ENCODE measurements at regions not wholly inside any gene's neighbourhood (a gene's known extent, or its start where the extent isn't known, plus 50 kb on each side); places are given as distances from the start of the nearest gene placed in this dataset.

DNA sequence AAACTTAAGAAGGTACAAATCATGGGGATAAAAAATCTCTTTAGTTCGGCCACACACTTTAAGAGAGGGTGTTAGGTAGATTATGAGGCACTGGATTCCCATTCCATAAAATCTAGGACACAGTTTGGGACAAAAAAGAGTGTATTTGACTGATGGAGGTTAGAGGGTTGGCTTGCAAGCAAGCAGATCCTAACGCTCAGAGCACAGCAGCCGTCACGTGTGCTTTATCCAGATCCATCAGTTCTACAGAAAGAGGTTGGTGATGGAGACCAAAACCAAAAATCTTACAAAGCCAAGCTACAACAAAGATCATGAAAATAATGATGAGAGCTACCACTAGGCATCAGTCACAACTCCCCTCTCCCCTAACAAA, 549.4 kb downstream of the TNS3 start:
- Mint-ChIP-seq H3K4me3 (no peak overlapping the region), H3K4me1 (ENCODE audit: low read depth) (peaks cover 10% of the 10 kb centered on the region), H3K27ac (no peak overlapping the region), H3K27me3 (ENCODE audit: insufficient read depth) (peaks cover 14% of the 10 kb centered on the region), H3K36me3 (ENCODE audit: low read depth) (no peaks in the 10 kb centered on the region), H3K9me3 (no peaks in the 10 kb centered on the region)
- DNase-seq = no peak
- TF ChIP-seq CTCF (IDR thresholded peaks at IDR 0.05) = no peak

- Mint-ChIP-seq H3K27ac (no peak overlapping the region), H3K27me3 (ENCODE audit: insufficient read depth) (peaks cover 12% of the 10 kb centered on the region), H3K36me3 (ENCODE audit: low read depth) (no peaks in the 10 kb centered on the region), H3K9me3 (no peaks in the 10 kb centered on the region), H3K4me1 (ENCODE audit: low read depth) (peaks cover 10% of the 10 kb centered on the region), H3K4me3 (no peak overlapping the region)
- no peak for DNase-seq
- TF ChIP-seq CTCF (IDR thresholded peaks at IDR 0.05) = no peak
Observed at GRCh38 chr7:47031786-47032535, 550.0 kb downstream of the TNS3 start.

DNA sequence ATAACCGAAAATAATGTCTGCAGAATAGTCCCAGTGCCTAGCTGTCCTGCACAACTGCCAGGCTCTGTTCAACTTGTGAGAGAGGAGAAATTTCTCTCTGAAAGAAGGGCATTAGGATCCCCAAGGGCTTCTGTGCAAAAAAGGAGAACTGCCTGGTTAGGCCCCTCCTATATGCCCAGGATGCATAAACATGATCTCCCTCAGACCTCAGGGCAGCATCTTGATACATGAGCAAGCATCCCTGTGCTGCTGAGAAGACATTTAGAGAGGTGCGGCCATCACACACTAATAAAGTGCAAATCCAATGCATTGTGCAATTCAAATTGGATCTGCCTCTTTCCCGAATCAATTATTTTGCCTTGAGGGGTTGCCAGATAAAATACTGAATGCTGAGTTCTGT, 553.6 kb downstream of the TNS3 start:
- H3K9me3 Mint-ChIP-seq = no peaks in the 10 kb centered on the region
- no peaks in the 10 kb centered on the region for H3K4me1 Mint-ChIP-seq (ENCODE audit: low read depth)
- no peak overlapping the region for H3K27ac Mint-ChIP-seq
- no peak for TF ChIP-seq CTCF (IDR thresholded peaks at IDR 0.05)
- H3K4me3 Mint-ChIP-seq = no peak overlapping the region
- no peak for DNase-seq
- peaks cover 16% of the 10 kb centered on the region for H3K27me3 Mint-ChIP-seq (ENCODE audit: insufficient read depth)
- H3K36me3 Mint-ChIP-seq (ENCODE audit: low read depth) = no peaks in the 10 kb centered on the region

DNA sequence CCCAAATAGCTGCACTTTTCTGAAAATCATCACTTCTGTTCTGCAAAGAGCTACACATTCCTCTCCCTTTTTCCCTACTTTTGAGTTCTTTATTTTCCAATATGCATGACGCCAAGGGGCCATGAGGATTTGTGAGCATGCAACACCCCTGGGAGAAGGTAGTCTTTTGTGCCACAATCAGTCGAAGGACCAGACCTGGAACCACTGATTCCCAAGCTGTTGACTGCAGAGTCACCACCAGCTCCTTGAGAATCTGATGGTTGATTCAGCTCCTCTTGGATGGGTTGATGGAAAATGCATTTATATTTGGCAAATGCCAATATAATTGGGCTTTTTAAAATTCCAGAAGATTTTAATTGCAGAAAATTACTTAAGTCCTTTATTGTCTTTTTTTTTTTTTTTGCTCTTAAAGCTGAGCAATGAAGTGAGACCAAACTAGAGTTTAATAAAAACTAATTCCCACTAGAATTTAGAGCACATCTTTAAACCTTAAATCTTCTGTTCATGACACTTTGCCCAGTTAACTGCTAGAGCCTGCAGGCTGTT, 554.1 kb downstream of the TNS3 start:
- no peaks in the 10 kb centered on the region for H3K9me3 Mint-ChIP-seq
- H3K36me3 Mint-ChIP-seq (ENCODE audit: low read depth) = no peaks in the 10 kb centered on the region
- DNase-seq = no peak
- H3K27me3 Mint-ChIP-seq (ENCODE audit: insufficient read depth) = peaks cover 18% of the 10 kb centered on the region
- TF ChIP-seq CTCF (IDR thresholded peaks at IDR 0.05) = no peak
- H3K4me1 Mint-ChIP-seq (ENCODE audit: low read depth) = no peaks in the 10 kb centered on the region
- no peak overlapping the region for H3K4me3 Mint-ChIP-seq
- no peak overlapping the region for H3K27ac Mint-ChIP-seq

GRCh38 chr7:47026780-47027361, 555.0 kb downstream of the TNS3 start:
- no peak overlapping the region for H3K4me3 Mint-ChIP-seq

More at GRCh38 chr7:47026780-47027361, 555.0 kb downstream of the TNS3 start:
- Mint-ChIP-seq H3K27ac (no peak overlapping the region), H3K27me3 (ENCODE audit: insufficient read depth) (peaks cover 18% of the 10 kb centered on the region), H3K4me1 (ENCODE audit: low read depth) (no peaks in the 10 kb centered on the region), H3K9me3 (no peaks in the 10 kb centered on the region), H3K36me3 (ENCODE audit: low read depth) (no peaks in the 10 kb centered on the region)
- TF ChIP-seq CTCF (IDR thresholded peaks at IDR 0.05) = no peak
- no peak for DNase-seq
